ENCODE measurements at regions not wholly inside any gene's neighbourhood (a gene's known extent, or its start where the extent isn't known, plus 50 kb on each side); places are given as distances from the start of the nearest gene placed in this dataset.

DNA sequence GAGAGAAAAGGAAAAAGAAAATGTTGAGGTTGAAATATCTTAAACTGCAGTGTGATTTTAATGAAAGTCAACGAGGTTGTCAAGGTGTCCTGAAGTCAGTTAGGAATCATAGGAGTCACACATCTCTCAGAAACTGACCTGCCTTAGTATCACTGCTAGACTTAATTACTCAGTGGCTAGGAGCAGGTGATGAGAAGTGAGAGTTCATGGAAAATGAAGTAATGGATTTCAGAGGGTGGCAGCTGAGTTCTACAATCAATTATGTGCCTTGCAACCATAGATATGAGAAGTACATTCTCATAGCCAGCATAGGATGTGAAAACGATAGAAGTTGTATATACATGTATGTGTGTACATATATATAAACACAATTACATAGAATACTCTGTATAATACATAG, 1269.7 kb downstream of the FSTL5 start:
- TF ChIP-seq SMC3 (IDR thresholded peaks at IDR 0.05; ENCODE audit: borderline replicate concordance, low read length) (no peak), SUZ12 (IDR thresholded peaks at IDR 0.05; ENCODE audit: unreplicated experiment) (no peak), RAD51 (IDR thresholded peaks at IDR 0.05) (no peak)
- no peak for ATAC-seq
- ChIA-PET RAD21 (ENCODE audit: unreplicated experiment) (no interaction called here), CTCF (no interaction called here), SMC1A (ENCODE audit: uncharacterized antibody, unreplicated experiment) (no interaction called here), POLR2A (no interaction called here)
- Histone ChIP-seq H3K4me2 (ENCODE audit: control insufficient read depth, insufficient read depth) (no peak overlapping the region), H2AFZ (ENCODE audit: control insufficient read depth, low read depth, low read length) (no peak overlapping the region), H4K20me1 (ENCODE audit: control insufficient read depth, insufficient read depth) (no peaks in the 10 kb centered on the region), H3K79me2 (ENCODE audit: control insufficient read depth, insufficient read depth, low read length) (no peaks in the 10 kb centered on the region), H3K9ac (ENCODE audit: control insufficient read depth, insufficient read depth, low read length) (no peak overlapping the region), H3K4me3 (no peak overlapping the region), H3K9me3 (replicated peaks; ENCODE audit: control insufficient read depth, insufficient read depth, low read length) (no peaks in the 10 kb centered on the region), H3K27me3 (replicated peaks in 1 of 2; ENCODE audit: control insufficient read depth in 2 of 2, insufficient read depth in 2 of 2, low read length in 1 of 2) (no peaks in the 10 kb centered on the region), H3K4me1 (ENCODE audit: control insufficient read depth, insufficient read depth, low read length) (no peaks in the 10 kb centered on the region), H3K27ac (ENCODE audit: control insufficient read depth, insufficient read depth) (no peak overlapping the region), H3K36me3 (ENCODE audit: control insufficient read depth in 2 of 2, insufficient read depth in 2 of 2, low read length in 1 of 2) (no peaks in the 10 kb centered on the region)
- WGBS (ENCODE audit: insufficient coverage, insufficient replicate concordance, low lambda C conversion rate, missing lambda C conversion rate) = 0% methylated on average over 2 of the region's 2 CpGs
- no peak for FAIRE-seq
- intact Hi-C loops (cut with micrococcal nuclease; ENCODE audit: unreplicated experiment) (no loop called here), in situ Hi-C loops (cut with MboI) (no loop called here)
- no peak for DNase-seq (ENCODE audit: low read depth, low spot score)
- no TSS peak for BruUV-seq (replicated peaks)

DNA sequence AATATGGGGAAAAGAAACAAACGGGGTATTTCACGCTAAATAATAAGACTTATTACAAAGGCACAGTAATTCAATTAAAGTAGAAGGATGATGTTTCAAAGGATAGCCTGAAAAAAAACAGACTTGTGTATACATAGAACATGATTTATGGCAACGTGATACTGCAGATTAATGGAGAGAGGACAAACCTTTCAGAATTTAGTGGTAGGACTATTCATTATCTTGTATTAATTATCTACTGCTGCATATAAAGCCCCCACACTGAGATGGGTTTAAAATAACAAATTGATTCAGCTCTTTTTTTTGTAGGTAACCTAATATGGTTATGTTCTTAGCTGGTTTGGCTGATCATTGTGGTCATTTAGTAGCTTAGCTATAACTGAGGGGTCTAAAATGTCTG, 1269.0 kb downstream of the FSTL5 start:
- no peak overlapping the region for H3K27ac ChIP-seq (ENCODE audit: control insufficient read depth, insufficient read depth)
- POLR2A ChIA-PET = no interaction called here
- H3K9ac ChIP-seq (ENCODE audit: control insufficient read depth, insufficient read depth, low read length) = no peak overlapping the region
- SMC1A ChIA-PET (ENCODE audit: uncharacterized antibody, unreplicated experiment) = no interaction called here
- CTCF ChIA-PET = no interaction called here
- in situ Hi-C loops (cut with MboI) (no loop called here), intact Hi-C loops (cut with micrococcal nuclease; ENCODE audit: unreplicated experiment) (no loop called here)
- no peaks in the 10 kb centered on the region for H4K20me1 ChIP-seq (ENCODE audit: control insufficient read depth, insufficient read depth)
- RAD21 ChIA-PET (ENCODE audit: unreplicated experiment) = no interaction called here
- H3K36me3 ChIP-seq (ENCODE audit: control insufficient read depth in 2 of 2, insufficient read depth in 2 of 2, low read length in 1 of 2) = no peaks in the 10 kb centered on the region
- no TSS peak for BruUV-seq (replicated peaks)
- DNase-seq (ENCODE audit: low read depth, low spot score) (no peak), FAIRE-seq (no peak), ATAC-seq (no peak)
- no peaks in the 10 kb centered on the region for H3K27me3 ChIP-seq (replicated peaks in 1 of 2; ENCODE audit: control insufficient read depth in 2 of 2, insufficient read depth in 2 of 2, low read length in 1 of 2)
- no peak overlapping the region for H2AFZ ChIP-seq (ENCODE audit: control insufficient read depth, low read depth, low read length)
- 33% methylated on average over 3 of the region's 3 CpGs for WGBS (ENCODE audit: insufficient coverage, insufficient replicate concordance, low lambda C conversion rate, missing lambda C conversion rate)
- no peaks in the 10 kb centered on the region for H3K4me1 ChIP-seq (ENCODE audit: control insufficient read depth, insufficient read depth, low read length)
- no peaks in the 10 kb centered on the region for H3K9me3 ChIP-seq (replicated peaks; ENCODE audit: control insufficient read depth, insufficient read depth, low read length)
- no peak overlapping the region for H3K4me2 ChIP-seq (ENCODE audit: control insufficient read depth, insufficient read depth)
- no peak overlapping the region for H3K4me3 ChIP-seq
- no peaks in the 10 kb centered on the region for H3K79me2 ChIP-seq (ENCODE audit: control insufficient read depth, insufficient read depth, low read length)
- TF ChIP-seq RFX5 (IDR thresholded peaks at IDR 0.05; ENCODE audit: low read depth, low read length) (no peak), CBX3 (IDR thresholded peaks at IDR 0.05; ENCODE audit: borderline replicate concordance, low read depth) (no peak), IKZF1 (conservative IDR thresholded peaks at IDR 0.05) (no peak), FOXM1 (IDR thresholded peaks at IDR 0.05; ENCODE audit: low read depth, low read length) (no peak), ZNF384 (IDR thresholded peaks at IDR 0.05; ENCODE audit: borderline replicate concordance, low read depth, low read length) (no peak), HDAC6 (IDR thresholded peaks at IDR 0.05; ENCODE audit: unreplicated experiment) (no peak), FOS (IDR thresholded peaks at IDR 0.05; ENCODE audit: borderline replicate concordance, extremely low read depth, insufficient read length) (no peak), ZNF622 (IDR thresholded peaks at IDR 0.05) (no peak)
- TF ChIP-seq, protein P1, sequence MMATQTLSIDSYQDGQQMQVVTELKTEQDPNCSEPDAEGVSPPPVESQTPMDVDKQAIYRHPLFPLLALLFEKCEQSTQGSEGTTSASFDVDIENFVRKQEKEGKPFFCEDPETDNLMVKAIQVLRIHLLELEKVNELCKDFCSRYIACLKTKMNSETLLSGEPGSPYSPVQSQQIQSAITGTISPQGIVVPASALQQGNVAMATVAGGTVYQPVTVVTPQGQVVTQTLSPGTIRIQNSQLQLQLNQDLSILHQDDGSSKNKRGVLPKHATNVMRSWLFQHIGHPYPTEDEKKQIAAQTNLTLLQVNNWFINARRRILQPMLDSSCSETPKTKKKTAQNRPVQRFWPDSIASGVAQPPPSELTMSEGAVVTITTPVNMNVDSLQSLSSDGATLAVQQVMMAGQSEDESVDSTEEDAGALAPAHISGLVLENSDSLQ (IDR thresholded peaks at IDR 0.05) = no peak
- TF ChIP-seq, protein P2, sequence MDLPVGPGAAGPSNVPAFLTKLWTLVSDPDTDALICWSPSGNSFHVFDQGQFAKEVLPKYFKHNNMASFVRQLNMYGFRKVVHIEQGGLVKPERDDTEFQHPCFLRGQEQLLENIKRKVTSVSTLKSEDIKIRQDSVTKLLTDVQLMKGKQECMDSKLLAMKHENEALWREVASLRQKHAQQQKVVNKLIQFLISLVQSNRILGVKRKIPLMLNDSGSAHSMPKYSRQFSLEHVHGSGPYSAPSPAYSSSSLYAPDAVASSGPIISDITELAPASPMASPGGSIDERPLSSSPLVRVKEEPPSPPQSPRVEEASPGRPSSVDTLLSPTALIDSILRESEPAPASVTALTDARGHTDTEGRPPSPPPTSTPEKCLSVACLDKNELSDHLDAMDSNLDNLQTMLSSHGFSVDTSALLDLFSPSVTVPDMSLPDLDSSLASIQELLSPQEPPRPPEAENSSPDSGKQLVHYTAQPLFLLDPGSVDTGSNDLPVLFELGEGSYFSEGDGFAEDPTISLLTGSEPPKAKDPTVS (IDR thresholded peaks at IDR 0.05; ENCODE audit: low read depth, low read length) = no peak
- TF ChIP-seq, protein P3, sequence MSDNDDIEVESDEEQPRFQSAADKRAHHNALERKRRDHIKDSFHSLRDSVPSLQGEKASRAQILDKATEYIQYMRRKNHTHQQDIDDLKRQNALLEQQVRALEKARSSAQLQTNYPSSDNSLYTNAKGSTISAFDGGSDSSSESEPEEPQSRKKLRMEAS (IDR thresholded peaks at IDR 0.05; ENCODE audit: low read depth, low read length) = no peak
